GM12864 (cell line): ENCODE measurements at regions not wholly inside any gene's neighbourhood (a gene's known extent, or its start where the extent isn't known, plus 50 kb on each side); places are given as distances from the start of the nearest gene placed in this dataset.

Experiments
- DNase-seq: peaks from one replicate; pipeline ENCODE4 v3.0.0-alpha.2; 2011; ENCODE audit warnings: low read depth
- H3K4me3 ChIP-seq: 2 replicates; pipeline ENCODE4 v1.5.1; 2011; ENCODE audit warnings: mild to moderate bottlenecking, low read depth, low read length, control low read depth
- CTCF ChIP-seq: IDR thresholded peaks from 2 replicates; pipeline ENCODE4 v1.5.1; 2011; ENCODE audit warnings: low read depth, mild to moderate bottlenecking, moderate library complexity, low read length, control low read depth, inconsistent platforms; ENCODE audit errors: missing control alignments

- no peak overlapping the region for H3K4me3 ChIP-seq
- DNase-seq = no peak
- no peak for TF ChIP-seq CTCF
Measured at GRCh38 chr2:18422432-18423165, 137.9 kb downstream of the RDH14 start.

GRCh38 chr2:18413676-18414396 lies 146.6 kb downstream of the RDH14 start:
- TF ChIP-seq CTCF = no peak
- no peak for DNase-seq
- no peak overlapping the region for H3K4me3 ChIP-seq

- no peak overlapping the region for H3K4me3 ChIP-seq
- DNase-seq = no peak
Measured at GRCh38 chr2:18412980-18413675, 147.3 kb downstream of the RDH14 start.

GRCh38 chr2:18411626-18412025 lies 148.8 kb downstream of the RDH14 start:
- TF ChIP-seq CTCF = no peak
- DNase-seq = no peak
- H3K4me3 ChIP-seq = no peak overlapping the region

More at GRCh38 chr2:18412980-18413675, 147.3 kb downstream of the RDH14 start:
- TF ChIP-seq CTCF = no peak

GRCh38 chr2:18410543-18410942 lies 149.9 kb downstream of the RDH14 start:
- no peak overlapping the region for H3K4me3 ChIP-seq
- TF ChIP-seq CTCF = no peak
- no peak for DNase-seq

- H3K4me3 ChIP-seq = no peak overlapping the region
- DNase-seq = no peak
- TF ChIP-seq CTCF = no peak
Measured at GRCh38 chr2:18408638-18409037, 151.8 kb downstream of the RDH14 start.
